Spinal cord (tissue), 9 donors: ENCODE measurements at regions not wholly inside any gene's neighbourhood (a gene's known extent, or its start where the extent isn't known, plus 50 kb on each side); places are given as distances from the start of the nearest gene placed in this dataset.
A peak's percentile ranks its signal among the peaks of the same experiment; 100 is the strongest.

Experiments
- DNase-seq, 6 donors: peaks; one replicate each; pipeline versions ENCODE4 v3.0.0 to v3.0.0-alpha.2; 2013 to 2015; ENCODE audit warnings: low spot score in 6 of 6, low read depth in 4 of 6
- H3K27ac ChIP-seq: one replicate; pipeline ENCODE4 v1.5.1; 2013; ENCODE audit warnings: low read depth, low read length, control low read depth
- H3K27me3 ChIP-seq: one replicate; pipeline ENCODE4 v1.6.1; 2013; ENCODE audit warnings: low read length; ENCODE audit not compliant: control insufficient read depth, insufficient read depth
- H3K36me3 ChIP-seq: one replicate; pipeline ENCODE4 v1.6.1; 2013; ENCODE audit warnings: low read length; ENCODE audit not compliant: control insufficient read depth, insufficient read depth
- H3K4me1 ChIP-seq: one replicate; pipeline ENCODE4 v1.6.1; 2013; ENCODE audit warnings: low read length; ENCODE audit not compliant: control insufficient read depth, insufficient read depth
- H3K4me3 ChIP-seq: one replicate; pipeline ENCODE4 v1.5.1; 2013; ENCODE audit warnings: low read depth, low read length, control low read depth
- H3K9me3 ChIP-seq: one replicate; pipeline ENCODE4 v1.6.1; 2013; ENCODE audit warnings: low read length; ENCODE audit not compliant: control insufficient read depth, insufficient read depth
- WGBS: methylation state at CpG from one replicate; pipeline ENCODE4 v1.1.5; 2013; ENCODE audit warnings: missing lambda C conversion rate; ENCODE audit not compliant: insufficient coverage; 5-methylcytosine and 5-hydroxymethylcytosine counted together
- donor health status: healthy.

GRCh38 chr11:122604621-122605020 is 50.9 kb upstream of the UBASH3B start:
- Histone ChIP-seq H3K9me3 (no peaks in the 10 kb centered on the region), H3K36me3 (no peaks in the 10 kb centered on the region), H3K4me3 (no peak overlapping the region), H3K27ac (no peak overlapping the region), H3K4me1 (peaks cover 4% of the 10 kb centered on the region), H3K27me3 (no peaks in the 10 kb centered on the region)
- peak in 1 of 6 donors; percentile 54 for DNase-seq
- WGBS, result 79% methylated on average over 4 of the region's 4 CpGs

- Histone ChIP-seq H3K9me3 (no peaks in the 10 kb centered on the region), H3K27ac (no peak overlapping the region), H3K36me3 (no peaks in the 10 kb centered on the region), H3K4me3 (no peak overlapping the region), H3K4me1 (peaks cover 4% of the 10 kb centered on the region), H3K27me3 (peaks cover 2% of the 10 kb centered on the region)
- DNase-seq, result peak in 2 of 6 donors; percentile 6 to 34
- WGBS, result 61% methylated on average over 3 of the region's 7 CpGs
Measured at GRCh38 chr11:122601141-122602125, 54.1 kb upstream of the UBASH3B start.

- 83% methylated on average over 1 of the region's 2 CpGs for WGBS
- H3K27me3 ChIP-seq, result peaks cover 2% of the 10 kb centered on the region
- H3K36me3 ChIP-seq, result no peaks in the 10 kb centered on the region
- H3K9me3 ChIP-seq, result no peaks in the 10 kb centered on the region
- peaks cover 4% of the 10 kb centered on the region for H3K4me1 ChIP-seq
- DNase-seq, result no peak
- H3K4me3 ChIP-seq, result no peak overlapping the region
- H3K27ac ChIP-seq, result no peak overlapping the region
Measured at GRCh38 chr11:122600290-122600689, 55.2 kb upstream of the UBASH3B start.

GRCh38 chr11:122599434-122599833 is 56.1 kb upstream of the UBASH3B start:
- H3K4me3 ChIP-seq, result no peak overlapping the region
- peaks cover 2% of the 10 kb centered on the region for H3K27me3 ChIP-seq
- no peak overlapping the region for H3K27ac ChIP-seq
- H3K4me1 ChIP-seq, result peaks cover 4% of the 10 kb centered on the region
- no peaks in the 10 kb centered on the region for H3K36me3 ChIP-seq
- no peak for DNase-seq
- no peaks in the 10 kb centered on the region for H3K9me3 ChIP-seq

- peaks cover 2% of the 10 kb centered on the region for H3K27me3 ChIP-seq
- no peaks in the 10 kb centered on the region for H3K9me3 ChIP-seq
- H3K27ac ChIP-seq, result no peak overlapping the region
- WGBS, result 93% methylated on average over 2 of the region's 3 CpGs
- no peak overlapping the region for H3K4me3 ChIP-seq
- peaks cover 4% of the 10 kb centered on the region for H3K4me1 ChIP-seq
- H3K36me3 ChIP-seq, result no peaks in the 10 kb centered on the region
- no peak for DNase-seq
Measured at GRCh38 chr11:122598971-122599370, 56.6 kb upstream of the UBASH3B start.

GRCh38 chr11:122597511-122597910 is 58.0 kb upstream of the UBASH3B start:
- Histone ChIP-seq H3K27me3 (peaks cover 2% of the 10 kb centered on the region), H3K4me1 (peaks cover 4% of the 10 kb centered on the region), H3K4me3 (no peak overlapping the region), H3K36me3 (no peaks in the 10 kb centered on the region), H3K27ac (no peak overlapping the region), H3K9me3 (no peaks in the 10 kb centered on the region)
- WGBS, result 70% methylated on average over 1 of the region's 2 CpGs
- DNase-seq, result peak in 1 of 6 donors; percentile 51

- peaks cover 2% of the 10 kb centered on the region for H3K27me3 ChIP-seq
- WGBS, result no CpG with 5 or more reads among the region's 3 CpGs
Measured at GRCh38 chr11:122594986-122595645, 60.4 kb upstream of the UBASH3B start.

GRCh38 chr11:122593473-122594420 is 61.8 kb upstream of the UBASH3B start:
- Histone ChIP-seq H3K27ac (no peak overlapping the region), H3K27me3 (peaks cover 2% of the 10 kb centered on the region), H3K4me3 (no peak overlapping the region), H3K9me3 (no peaks in the 10 kb centered on the region), H3K4me1 (no peaks in the 10 kb centered on the region), H3K36me3 (no peaks in the 10 kb centered on the region)
- DNase-seq, result peak in 1 of 6 donors; percentile 50
- WGBS, result 95% methylated on average over 3 of the region's 4 CpGs

More at GRCh38 chr11:122594986-122595645, 60.4 kb upstream of the UBASH3B start:
- no peaks in the 10 kb centered on the region for H3K4me1 ChIP-seq
- no peaks in the 10 kb centered on the region for H3K36me3 ChIP-seq
- H3K27ac ChIP-seq, result no peak overlapping the region
- H3K4me3 ChIP-seq, result no peak overlapping the region
- H3K9me3 ChIP-seq, result no peaks in the 10 kb centered on the region
- DNase-seq, result no peak

- 74% methylated on average over 5 of the region's 6 CpGs for WGBS
- no peaks in the 10 kb centered on the region for H3K4me1 ChIP-seq
Measured at GRCh38 chr11:122592641-122593040, 62.9 kb upstream of the UBASH3B start.

More at GRCh38 chr11:122592641-122593040, 62.9 kb upstream of the UBASH3B start:
- H3K27ac ChIP-seq, result no peak overlapping the region
- H3K27me3 ChIP-seq, result no peaks in the 10 kb centered on the region
- H3K36me3 ChIP-seq, result no peaks in the 10 kb centered on the region
- H3K9me3 ChIP-seq, result peaks cover 1% of the 10 kb centered on the region
- H3K4me3 ChIP-seq, result no peak overlapping the region
- no peak for DNase-seq
